ENCODE measurements at regions not wholly inside any gene's neighbourhood (a gene's known extent, or its start where the extent isn't known, plus 50 kb on each side); places are given as distances from the start of the nearest gene placed in this dataset.

DNA sequence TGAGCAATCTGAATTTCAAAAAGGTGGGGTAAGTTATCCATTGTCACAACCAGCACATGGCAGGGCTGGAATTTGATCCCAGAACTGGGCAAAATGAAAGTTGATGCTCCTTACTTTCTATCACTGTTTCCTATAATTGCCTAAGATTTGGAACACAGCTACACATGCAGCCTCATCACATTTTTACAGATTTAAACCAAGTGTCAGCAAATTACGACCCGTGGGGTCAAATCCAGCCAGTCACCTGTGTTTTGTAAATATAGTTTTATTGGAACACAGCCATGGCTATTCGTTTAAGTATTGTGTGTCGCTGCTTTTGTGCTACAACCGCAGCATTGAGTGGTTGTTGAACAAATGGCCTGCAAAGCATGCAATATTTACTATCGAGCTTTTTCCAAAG is 94.3 kb downstream of the SREK1 start:
- WGBS (ENCODE audit: low lambda C conversion rate) = 0% methylated on average over 6 of the region's 6 CpGs
- TF ChIP-seq MAFK (conservative IDR thresholded peaks at IDR 0.05 in 1 of 2, IDR thresholded peaks at IDR 0.05 in 1 of 2; ENCODE audit: low read length in 2 of 2) (peak; percentile 51 to 70), ZNF44 (CRISPR knock-in tag; IDR thresholded peaks at IDR 0.05) (no peak), MAFF (IDR thresholded peaks at IDR 0.05; ENCODE audit: low read depth, low read length) (peak; percentile 61)
- ATAC-seq (no peak), DNase-seq (ENCODE audit: low spot score) (no peak), FAIRE-seq (no peak)
- Histone ChIP-seq H3K4me1 (ENCODE audit: insufficient read depth, low read length) (no peaks in the 10 kb centered on the region), H3K36me3 (replicated peaks in 1 of 2; ENCODE audit: control insufficient read depth in 1 of 2, insufficient read depth in 2 of 2, low read length in 2 of 2) (no peaks in the 10 kb centered on the region), H3K4me2 (ENCODE audit: low read depth, low read length) (no peak overlapping the region), H3K9me3 (ENCODE audit: low read length) (no peaks in the 10 kb centered on the region), H3K79me2 (ENCODE audit: insufficient read depth, low read length) (no peaks in the 10 kb centered on the region), H2AFZ (ENCODE audit: low read length) (no peak overlapping the region), H3K9ac (ENCODE audit: insufficient read depth, low read depth, low read length) (no peak overlapping the region), H3K27ac (ENCODE audit: extremely low read length, insufficient read depth, low read length) (no peak overlapping the region), H3K27me3 (ENCODE audit: control insufficient read depth in 1 of 2, insufficient read depth in 2 of 2, low read length in 2 of 2) (peaks cover 3 to 23% of the 10 kb centered on the region in 2 experiments; a peak in 3 of 5 replicates), H3K4me3 (replicated peaks in 1 of 3; ENCODE audit: insufficient read depth in 1 of 3, low read depth in 2 of 3, low read length in 3 of 3) (no peak overlapping the region), H4K20me1 (ENCODE audit: insufficient read depth, low read length) (no peaks in the 10 kb centered on the region)
- ChIA-PET CTCF (ENCODE audit: low intra/inter-chr PET ratio, low total read pairs) (no interaction called here), POLR2A (no interaction called here)
- no TSS peak for BruUV-seq (replicated peaks)
- intact Hi-C loops (cut with micrococcal nuclease; ENCODE audit: unreplicated experiment) = no loop called here
- in situ Hi-C loops (cut with HindIII; ENCODE audit: extremely low pct_ligation_motif_present, low pct_unique_long_range_greater_than_20kb) = no loop called here

DNA sequence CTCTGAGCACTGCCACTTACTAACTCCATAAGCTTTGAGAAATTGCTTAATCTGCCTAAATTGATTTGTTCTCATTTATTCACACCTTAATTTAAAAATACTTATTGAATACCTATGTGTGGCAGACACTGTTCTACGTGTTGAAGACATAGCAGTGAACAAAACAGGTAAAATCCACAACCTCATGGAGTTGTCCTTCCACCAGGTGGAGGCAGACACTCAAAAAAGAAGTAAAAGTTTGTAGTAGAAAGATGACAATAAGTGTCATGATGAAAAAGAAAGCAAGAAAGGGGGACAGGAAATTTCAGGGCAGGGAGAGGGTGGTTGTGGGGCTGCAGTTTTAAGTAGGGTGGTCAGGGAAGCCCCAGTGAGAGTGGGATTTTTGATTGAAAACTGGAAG is 94.9 kb downstream of the SREK1 start:
- no TSS peak for BruUV-seq (replicated peaks)
- DNase-seq (ENCODE audit: low spot score) = no peak
- POLR2A ChIA-PET = no interaction called here

More for the DNA sequence above, 94.9 kb downstream of the SREK1 start:
- peak; percentile 53 for TF ChIP-seq STAG1 (CRISPR knock-in tag; IDR thresholded peaks at IDR 0.05)
- TF ChIP-seq HMG20A (CRISPR knock-in tag; IDR thresholded peaks at IDR 0.05; ENCODE audit: borderline replicate concordance) = no peak
- TF ChIP-seq, protein P1, sequence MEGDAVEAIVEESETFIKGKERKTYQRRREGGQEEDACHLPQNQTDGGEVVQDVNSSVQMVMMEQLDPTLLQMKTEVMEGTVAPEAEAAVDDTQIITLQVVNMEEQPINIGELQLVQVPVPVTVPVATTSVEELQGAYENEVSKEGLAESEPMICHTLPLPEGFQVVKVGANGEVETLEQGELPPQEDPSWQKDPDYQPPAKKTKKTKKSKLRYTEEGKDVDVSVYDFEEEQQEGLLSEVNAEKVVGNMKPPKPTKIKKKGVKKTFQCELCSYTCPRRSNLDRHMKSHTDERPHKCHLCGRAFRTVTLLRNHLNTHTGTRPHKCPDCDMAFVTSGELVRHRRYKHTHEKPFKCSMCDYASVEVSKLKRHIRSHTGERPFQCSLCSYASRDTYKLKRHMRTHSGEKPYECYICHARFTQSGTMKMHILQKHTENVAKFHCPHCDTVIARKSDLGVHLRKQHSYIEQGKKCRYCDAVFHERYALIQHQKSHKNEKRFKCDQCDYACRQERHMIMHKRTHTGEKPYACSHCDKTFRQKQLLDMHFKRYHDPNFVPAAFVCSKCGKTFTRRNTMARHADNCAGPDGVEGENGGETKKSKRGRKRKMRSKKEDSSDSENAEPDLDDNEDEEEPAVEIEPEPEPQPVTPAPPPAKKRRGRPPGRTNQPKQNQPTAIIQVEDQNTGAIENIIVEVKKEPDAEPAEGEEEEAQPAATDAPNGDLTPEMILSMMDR (CRISPR knock-in tag; IDR thresholded peaks at IDR 0.05) = peak; percentile 41
- H3K79me2 ChIP-seq (ENCODE audit: insufficient read depth, low read length) = no peaks in the 10 kb centered on the region
- intact Hi-C loops (cut with micrococcal nuclease; ENCODE audit: unreplicated experiment) = no loop called here
- ATAC-seq (peak; percentile 42; the same call in 1 of the 3 replicates), FAIRE-seq (peak; percentile 32)
- H3K4me1 ChIP-seq (ENCODE audit: insufficient read depth, low read length) = no peaks in the 10 kb centered on the region
- no peak overlapping the region for H3K9ac ChIP-seq (ENCODE audit: insufficient read depth, low read depth, low read length)
- CTCF ChIA-PET (ENCODE audit: low intra/inter-chr PET ratio, low total read pairs) = no interaction called here
- H3K9me3 ChIP-seq (ENCODE audit: low read length) = no peaks in the 10 kb centered on the region
- peaks cover 3 to 26% of the 10 kb centered on the region in 2 experiments; a peak in 3 of 5 replicates for H3K27me3 ChIP-seq (ENCODE audit: control insufficient read depth in 1 of 2, insufficient read depth in 2 of 2, low read length in 2 of 2)
- no peak overlapping the region for H3K4me2 ChIP-seq (ENCODE audit: low read depth, low read length)
- no peak overlapping the region for H2AFZ ChIP-seq (ENCODE audit: low read length)
- in situ Hi-C loops (cut with HindIII; ENCODE audit: extremely low pct_ligation_motif_present, low pct_unique_long_range_greater_than_20kb) = no loop called here
- H3K4me3 ChIP-seq (replicated peaks in 1 of 3; ENCODE audit: insufficient read depth in 1 of 3, low read depth in 2 of 3, low read length in 3 of 3) = no peak overlapping the region
- H3K27ac ChIP-seq (ENCODE audit: extremely low read length, insufficient read depth, low read length) = no peak overlapping the region
- H3K36me3 ChIP-seq (replicated peaks in 1 of 2; ENCODE audit: control insufficient read depth in 1 of 2, insufficient read depth in 2 of 2, low read length in 2 of 2) = no peaks in the 10 kb centered on the region
- WGBS (ENCODE audit: low lambda C conversion rate) = 0% methylated on average over 1 of the region's 1 CpG
- H4K20me1 ChIP-seq (ENCODE audit: insufficient read depth, low read length) = no peaks in the 10 kb centered on the region
